Left lung (tissue), 4 donors: ENCODE measurements at regions not wholly inside any gene's neighbourhood (a gene's known extent, or its start where the extent isn't known, plus 50 kb on each side); places are given as distances from the start of the nearest gene placed in this dataset.
"Not testable (repeated sequence)": the region's sequence is repeated elsewhere in the genome, so short reads cannot be mapped to it uniquely, and the experiment has no call there.

Experiments
- ATAC-seq: fragments of 200-7000 bp; cut with Tn5 transposase; one replicate; pipeline ENCODE4 v1.9.1; 2020; ENCODE audit warnings: moderate library complexity
- DNase-seq, 4 donors: peaks; one replicate each; pipeline ENCODE4 v3.0.0-alpha.2; 2013 to 2020
- H3K27ac ChIP-seq, 2 donors: fragments of 200-600 bp; sonication (generic) in 1 of 2; one replicate each; pipeline versions ENCODE4 v1.5.0 to v1.8.0; 2020 to 2021
- H3K27me3 ChIP-seq, 2 donors: fragments of 200-600 bp; sonication (generic) in 1 of 2; one replicate each; pipeline versions ENCODE4 v1.5.0 to v1.8.0; 2020 to 2021
- H3K36me3 ChIP-seq, 2 donors: fragments of 200-600 bp; sonication (generic) in 1 of 2; one replicate each; pipeline versions ENCODE4 v1.5.0 to v1.8.0; 2020 to 2021
- H3K4me1 ChIP-seq, 2 donors: fragments of 200-600 bp; one replicate each; pipeline ENCODE4 v1.8.0; 2021
- H3K4me3 ChIP-seq, 2 donors: fragments of 200-600 bp; sonication (generic) in 1 of 2; one replicate each; pipeline versions ENCODE4 v1.5.0 to v1.8.0; 2020 to 2021; ENCODE audit warnings: mild to moderate bottlenecking in 1 of 2
- H3K9me3 ChIP-seq, 2 donors: fragments of 200-600 bp; sonication (generic) in 1 of 2; one replicate each; pipeline versions ENCODE4 v1.5.0 to v1.8.0; 2020 to 2021
- CTCF ChIP-seq, 2 donors: fragments of 200-600 bp; sonication (generic) in 1 of 2; IDR thresholded peaks; one replicate each; pipeline versions ENCODE4 v1.5.0 to v1.8.0; 2021; ENCODE audit warnings: antibody characterized with exemption in 2 of 2
- intact Hi-C, 2 donors: fragments of 100-400 bp; cut with DNase I; formaldehyde crosslinking; loops; one replicate each; pipeline versions ENCODE4 v1.11.2 to v1.14.2; 2022
- donor health status: DM: no; HTN: yes; CAD: no.
- donor health status: DM: no; HTN: no; CAD: no.

- TF ChIP-seq CTCF (IDR thresholded peaks at IDR 0.05) = no peak
- ATAC-seq = no peak
- Histone ChIP-seq H3K9me3 (peaks cover 0 to 1% of the 10 kb centered on the region in 2 donors), H3K4me3 (no peak overlapping the region), H3K4me1 (no peaks in the 10 kb centered on the region), H3K27ac (no peak overlapping the region), H3K27me3 (no peaks in the 10 kb centered on the region), H3K36me3 (no peaks in the 10 kb centered on the region)
- intact Hi-C loops = no loop called here
- DNase-seq = no peak
Measured at GRCh38 chr9:106479679-106480078, 383.3 kb upstream of the ZNF462 start.

GRCh38 chr9:106481013-106481609, 381.9 kb upstream of the ZNF462 start:
- H3K4me3 ChIP-seq = no peak overlapping the region
- no peak overlapping the region for H3K27ac ChIP-seq
- no peak for ATAC-seq
- no peaks in the 10 kb centered on the region for H3K4me1 ChIP-seq
- no peak for DNase-seq
- no peaks in the 10 kb centered on the region for H3K9me3 ChIP-seq
- intact Hi-C loops = no loop called here
- H3K36me3 ChIP-seq = no peaks in the 10 kb centered on the region
- no peaks in the 10 kb centered on the region for H3K27me3 ChIP-seq
- no peak for TF ChIP-seq CTCF (IDR thresholded peaks at IDR 0.05)

- H3K4me3 ChIP-seq = no peak overlapping the region
- no peak for TF ChIP-seq CTCF (IDR thresholded peaks at IDR 0.05)
- H3K4me1 ChIP-seq = no peaks in the 10 kb centered on the region
- no peaks in the 10 kb centered on the region for H3K27me3 ChIP-seq
- no peaks in the 10 kb centered on the region for H3K9me3 ChIP-seq
- H3K36me3 ChIP-seq = no peaks in the 10 kb centered on the region
- no peak overlapping the region for H3K27ac ChIP-seq
- DNase-seq (no peak), ATAC-seq (no peak)
- intact Hi-C loops = no loop called here
Measured at GRCh38 chr9:106482733-106483132, 380.2 kb upstream of the ZNF462 start.

- ATAC-seq (no peak), DNase-seq (no peak)
- no peaks in the 10 kb centered on the region for H3K9me3 ChIP-seq
- H3K4me1 ChIP-seq = no peaks in the 10 kb centered on the region
- no peak overlapping the region for H3K4me3 ChIP-seq
- no peak overlapping the region for H3K27ac ChIP-seq
- intact Hi-C loops = no loop called here
- no peak for TF ChIP-seq CTCF (IDR thresholded peaks at IDR 0.05)
- H3K27me3 ChIP-seq = no peaks in the 10 kb centered on the region
- no peaks in the 10 kb centered on the region for H3K36me3 ChIP-seq
Measured at GRCh38 chr9:106486685-106487084, 376.3 kb upstream of the ZNF462 start.

GRCh38 chr9:106487266-106487665, 375.7 kb upstream of the ZNF462 start:
- no peaks in the 10 kb centered on the region for H3K36me3 ChIP-seq
- no peak for TF ChIP-seq CTCF (IDR thresholded peaks at IDR 0.05)
- H3K27ac ChIP-seq = no peak overlapping the region
- no peak for ATAC-seq
- intact Hi-C loops = no loop called here
- no peaks in the 10 kb centered on the region for H3K4me1 ChIP-seq
- H3K4me3 ChIP-seq = no peak overlapping the region
- no peaks in the 10 kb centered on the region for H3K27me3 ChIP-seq
- DNase-seq = no peak
- no peaks in the 10 kb centered on the region for H3K9me3 ChIP-seq

- H3K9me3 ChIP-seq, H3K27me3 ChIP-seq, DNase-seq, H3K27ac ChIP-seq, H3K36me3 ChIP-seq, ATAC-seq, H3K4me3 ChIP-seq, H3K4me1 ChIP-seq, intact Hi-C loops: not testable (repeated sequence)
Measured at GRCh38 chr9:106492126-106492525, 370.8 kb upstream of the ZNF462 start.
